Endothelial cell of umbilical vein (primary cell): ENCODE measurements at regions not wholly inside any gene's neighbourhood (a gene's known extent, or its start where the extent isn't known, plus 50 kb on each side); places are given as distances from the start of the nearest gene placed in this dataset.

ENCODE experiments used
- BruUV-seq: library from RNA; stranded (reverse); fragments of 400-500 nt; replicated peaks from 2 replicates; lab custom pipeline; 2021; lab: Mats Ljungman, UMichigan
- CTCF ChIA-PET: fragments of 300-600, 350-600 bp; sonication (Branson Sonifier 250); formaldehyde crosslinking; loops from one replicate; lab custom pipeline; 2021; ENCODE audit warnings: antibody characterized with exemption, inconsistent platforms; lab: Charles Lee
- POLR2A ChIA-PET: fragments of 300-600, 350-600 bp; sonication (Branson Sonifier 250); formaldehyde crosslinking; loops from one replicate; lab custom pipeline; 2021; ENCODE audit warnings: antibody characterized with exemption, inconsistent platforms; lab: Charles Lee
- DNase-seq: peaks from one replicate; pipeline ENCODE4 v3.0.0-alpha.2; 2011; ENCODE audit warnings: low read depth, low spot score
- FAIRE-seq: peaks from 2 replicates; lab custom pipeline; 2011; peaks lifted over from hg19 to GRCh38; lab: Jason Lieb, UNC
- H2AFZ ChIP-seq: 2 replicates; pipeline ENCODE4 v1.6.0; 2012; ENCODE audit warnings: low read depth, low read length, control low read depth, inconsistent platforms
- H3K27ac ChIP-seq: 2 replicates; pipeline ENCODE4 v1.5.1; 2011; ENCODE audit warnings: low read depth, mild to moderate bottlenecking, control low read depth, low read length, moderate library complexity; ENCODE audit not compliant: insufficient read depth
- H3K27me3 ChIP-seq, 2 experiments: 2 replicates each; pipeline versions ENCODE4 v1.6.0 to v1.6.1; 2011; ENCODE audit warnings: low read length in 2 of 2, mixed read lengths in 1 of 2; ENCODE audit not compliant: control insufficient read depth in 2 of 2, insufficient read depth in 2 of 2
- H3K36me3 ChIP-seq, 2 experiments: 2 replicates in 1 of 2; 3 replicates in 1 of 2; pipeline ENCODE4 v1.5.1; 2011; ENCODE audit warnings: low read length in 2 of 2, mild to moderate bottlenecking in 1 of 2, moderate library complexity in 1 of 2; ENCODE audit not compliant: control insufficient read depth in 2 of 2, insufficient read depth in 2 of 2; ENCODE audit errors: extremely low read depth in 1 of 2
- H3K4me1 ChIP-seq: 3 replicates; pipeline ENCODE4 v1.5.1; 2011; ENCODE audit warnings: mild to moderate bottlenecking, low read length; ENCODE audit not compliant: control insufficient read depth, insufficient read depth; ENCODE audit errors: extremely low read depth
- H3K4me2 ChIP-seq: 2 replicates; pipeline ENCODE4 v1.6.1; 2011; ENCODE audit warnings: low read length, control low read depth, mixed read lengths; ENCODE audit not compliant: insufficient read depth
- H3K4me3 ChIP-seq, 3 experiments: fragments of 200-600 bp in 1 of 3; sonication (generic), shearing (Covaris generic) in 1 of 3; replicated peaks in 1 of 3; 2 replicates each; pipeline ENCODE4 v1.5.1; 2011 to 2016; ENCODE audit warnings: control low read depth in 3 of 3, low read length in 3 of 3, mild to moderate bottlenecking in 2 of 3, inconsistent platforms in 1 of 3, low read depth in 1 of 3, moderate library complexity in 1 of 3; ENCODE audit not compliant: insufficient read depth in 1 of 3
- H3K79me2 ChIP-seq: 2 replicates; pipeline ENCODE4 v1.6.0; 2012; ENCODE audit warnings: low read length, inconsistent platforms; ENCODE audit not compliant: control insufficient read depth, insufficient read depth
- H3K9ac ChIP-seq: replicated peaks from 2 replicates; pipeline ENCODE3; 2011; ENCODE audit warnings: low read length, control low read depth; ENCODE audit not compliant: insufficient read depth; ENCODE audit errors: extremely low read depth
- H3K9me1 ChIP-seq: replicated peaks from 3 replicates; pipeline ENCODE4 v1.6.0; 2011; ENCODE audit warnings: mild to moderate bottlenecking, low read length; ENCODE audit not compliant: control insufficient read depth, insufficient read depth; ENCODE audit errors: extremely low read depth
- H3K9me3 ChIP-seq: replicated peaks from 2 replicates; pipeline ENCODE4 v1.5.1; 2012; ENCODE audit warnings: low read length, inconsistent platforms; ENCODE audit not compliant: control insufficient read depth, insufficient read depth
- H4K20me1 ChIP-seq: replicated peaks from 2 replicates; pipeline ENCODE3; 2011; ENCODE audit warnings: mild to moderate bottlenecking, low read length; ENCODE audit not compliant: control insufficient read depth, insufficient read depth; ENCODE audit errors: extremely low read depth
- EZH2 ChIP-seq: IDR thresholded peaks from 2 replicates; pipeline ENCODE4 v1.6.1; 2012; ENCODE audit warnings: borderline replicate concordance, low read depth, mild to moderate bottlenecking, moderate library complexity, low read length, inconsistent platforms; ENCODE audit not compliant: severe bottlenecking
- FOS ChIP-seq: IDR thresholded peaks from 2 replicates; pipeline ENCODE4 v1.6.1; 2011; ENCODE audit warnings: mild to moderate bottlenecking, low read length, moderate library complexity, borderline replicate concordance; ENCODE audit not compliant: insufficient read depth
- GATA2 ChIP-seq: IDR thresholded peaks from 2 replicates; pipeline ENCODE4 v1.7.0; 2011; ENCODE audit warnings: low read depth, mild to moderate bottlenecking, moderate library complexity, mixed read lengths, low read length; ENCODE audit not compliant: insufficient read length, insufficient read depth
- JUN ChIP-seq: IDR thresholded peaks from 2 replicates; pipeline ENCODE4 v1.6.1; 2011; ENCODE audit warnings: borderline replicate concordance, low read depth; ENCODE audit not compliant: insufficient read length, insufficient read depth
- MYC ChIP-seq: IDR thresholded peaks from one replicate; pipeline ENCODE4 v1.6.1; 2011; ENCODE audit warnings: mild to moderate bottlenecking, low read depth, low read length
- POLR2A ChIP-seq: IDR thresholded peaks from 2 replicates; pipeline ENCODE4 v1.6.1; 2012; ENCODE audit warnings: low read depth, mild to moderate bottlenecking, control low read depth, low read length
- POLR2AphosphoS5 ChIP-seq: IDR thresholded peaks from 2 replicates; pipeline ENCODE4 v1.6.1; 2012; ENCODE audit warnings: low read depth, mild to moderate bottlenecking, control low read depth, low read length, moderate library complexity; ENCODE audit not compliant: insufficient read depth
- dilution Hi-C: fragments of 300-500 bp; cut with MboI; formaldehyde crosslinking; loops from one replicate; pipeline ENCODE4 v1.15.0; 2019; ENCODE audit warnings: low sequenced_read_pairs; ENCODE audit not compliant: extremely low pct_ligation_motif_present
- intact Hi-C: fragments of 100-400 bp; cut with micrococcal nuclease; formaldehyde crosslinking; loops from one replicate; pipeline ENCODE4 v1.10.0; 2022
- TF ChIP-seq, protein P1 (sequence below): IDR thresholded peaks from 2 replicates; pipeline ENCODE4 v1.6.1; 2011; ENCODE audit not compliant: insufficient read depth, insufficient read length
- TF ChIP-seq, protein P2 (sequence below), 2 donors: IDR thresholded peaks; 1 replicate in 1 of 2; 2 replicates in 1 of 2; pipeline ENCODE4 v1.5.1; 2011; ENCODE audit warnings: low read length in 2 of 2, mild to moderate bottlenecking in 2 of 2, moderate library complexity in 2 of 2, control low read depth in 1 of 2, inconsistent platforms in 1 of 2, low read depth in 1 of 2; ENCODE audit not compliant: insufficient read depth in 1 of 2; ENCODE audit errors: extremely low read depth in 1 of 2

DNA sequence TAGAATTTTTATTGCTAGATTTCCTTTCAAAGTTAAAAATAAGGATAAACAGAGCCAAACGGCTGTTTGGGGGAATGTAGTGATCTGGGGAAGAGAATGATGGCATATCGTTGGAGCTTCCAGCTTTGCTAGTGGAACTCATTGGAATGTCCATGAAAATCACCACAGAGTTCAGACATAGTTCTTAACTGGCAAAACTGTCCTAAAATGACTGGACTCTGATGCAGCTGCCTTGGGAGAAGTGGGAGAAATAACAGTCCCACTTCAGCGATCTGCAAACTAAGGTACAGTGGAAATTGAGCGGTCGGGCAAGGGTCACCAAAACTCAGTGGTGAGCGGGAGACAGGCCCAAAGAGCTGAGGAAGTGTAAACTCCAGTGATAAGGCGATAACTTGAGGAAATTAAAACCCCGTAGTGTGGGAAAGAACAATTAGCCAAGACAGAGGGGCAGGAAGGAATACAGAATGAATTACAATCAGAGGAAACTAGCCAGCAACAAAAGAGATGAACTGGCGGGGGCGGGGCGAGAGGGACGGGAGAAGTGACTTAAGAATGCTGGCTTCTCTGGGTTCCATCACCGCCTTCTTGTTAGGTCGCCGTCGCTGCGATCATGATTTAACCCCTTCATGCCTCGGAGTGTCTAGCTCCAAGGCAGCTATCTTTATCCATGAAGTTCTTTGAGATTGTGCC lies 89.8 kb upstream of the ARHGAP29 start:
- FAIRE-seq: peak; percentile 79

More for the DNA sequence above, 89.8 kb upstream of the ARHGAP29 start:
- Histone ChIP-seq H3K4me2 (peak overlapping the region; percentile 37), H3K4me3 (no peak overlapping the region), H3K9ac (peak overlapping the region; percentile 96), H3K4me1 (peaks cover 76% of the 10 kb centered on the region), H3K27me3 (no peaks in the 10 kb centered on the region), H3K9me3 (no peaks in the 10 kb centered on the region), H4K20me1 (no peaks in the 10 kb centered on the region), H3K27ac (peak overlapping the region; percentile 99), H3K9me1 (no peaks in the 10 kb centered on the region), H3K79me2 (peaks cover 3% of the 10 kb centered on the region), H2AFZ (no peak overlapping the region), H3K36me3 (no peaks in the 10 kb centered on the region)
- ChIA-PET CTCF (interaction anchor here (1.1 to 22.3 kb wide), 15 partner anchors 9 to 292 kb away, joined by 3 to 1439 read pairs (median 4); partner anchors contain the start of gene ARHGAP29), POLR2A (interaction anchor here (0.6 to 1.3 kb wide), 5 partner anchors 62 to 305 kb away, joined by 3 to 6 read pairs (median 3); no protein-coding TSS in a partner anchor)
- no peak for TF ChIP-seq MYC
- TF ChIP-seq, protein P1, sequence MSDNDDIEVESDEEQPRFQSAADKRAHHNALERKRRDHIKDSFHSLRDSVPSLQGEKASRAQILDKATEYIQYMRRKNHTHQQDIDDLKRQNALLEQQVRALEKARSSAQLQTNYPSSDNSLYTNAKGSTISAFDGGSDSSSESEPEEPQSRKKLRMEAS: peak; percentile 8
- TF ChIP-seq POLR2AphosphoS5: peak; percentile 96
- TF ChIP-seq, protein P2, sequence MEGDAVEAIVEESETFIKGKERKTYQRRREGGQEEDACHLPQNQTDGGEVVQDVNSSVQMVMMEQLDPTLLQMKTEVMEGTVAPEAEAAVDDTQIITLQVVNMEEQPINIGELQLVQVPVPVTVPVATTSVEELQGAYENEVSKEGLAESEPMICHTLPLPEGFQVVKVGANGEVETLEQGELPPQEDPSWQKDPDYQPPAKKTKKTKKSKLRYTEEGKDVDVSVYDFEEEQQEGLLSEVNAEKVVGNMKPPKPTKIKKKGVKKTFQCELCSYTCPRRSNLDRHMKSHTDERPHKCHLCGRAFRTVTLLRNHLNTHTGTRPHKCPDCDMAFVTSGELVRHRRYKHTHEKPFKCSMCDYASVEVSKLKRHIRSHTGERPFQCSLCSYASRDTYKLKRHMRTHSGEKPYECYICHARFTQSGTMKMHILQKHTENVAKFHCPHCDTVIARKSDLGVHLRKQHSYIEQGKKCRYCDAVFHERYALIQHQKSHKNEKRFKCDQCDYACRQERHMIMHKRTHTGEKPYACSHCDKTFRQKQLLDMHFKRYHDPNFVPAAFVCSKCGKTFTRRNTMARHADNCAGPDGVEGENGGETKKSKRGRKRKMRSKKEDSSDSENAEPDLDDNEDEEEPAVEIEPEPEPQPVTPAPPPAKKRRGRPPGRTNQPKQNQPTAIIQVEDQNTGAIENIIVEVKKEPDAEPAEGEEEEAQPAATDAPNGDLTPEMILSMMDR (IDR thresholded peaks at IDR 0.05; ENCODE audit: extremely low read depth in 1 of 2, insufficient read depth in 1 of 2, low read depth in 1 of 2, low read length in 2 of 2): no peak
- peak; percentile 51 for TF ChIP-seq JUN
- TF ChIP-seq POLR2A: peak; percentile 55
- TF ChIP-seq GATA2: peak; percentile 98
- TF ChIP-seq EZH2: no peak
- peak; percentile 64 for TF ChIP-seq FOS
- peak; percentile 93 for DNase-seq
- BruUV-seq: TSS peak; percentile 8
- intact Hi-C loops: loop anchor here (1.0 to 5.0 kb wide), 2 partner anchors 165 to 289 kb away; no protein-coding TSS in a partner anchor
- dilution Hi-C loops: no loop called here
